BE2C (cell line): ENCODE measurements at regions not wholly inside any gene's neighbourhood (a gene's known extent, or its start where the extent isn't known, plus 50 kb on each side); places are given as distances from the start of the nearest gene placed in this dataset.
A peak's percentile ranks its signal among the peaks of the same experiment; 100 is the strongest.

Experiments
- DNase-seq: peaks from one replicate; pipeline ENCODE4 v3.0.0-alpha.2; 2020
- H3K27me3 ChIP-seq: fragments of 250-450 bp; sonication (Bioruptor Pico); 2 replicates; pipeline ENCODE4 v1.5.1; 2020; ENCODE audit warnings: mild to moderate bottlenecking
- H3K36me3 ChIP-seq: fragments of 250-450 bp; sonication (Bioruptor Pico); 2 replicates; pipeline ENCODE4 v1.5.1; 2020; ENCODE audit warnings: mild to moderate bottlenecking
- H3K4me1 ChIP-seq: fragments of 250-450 bp; sonication (Bioruptor Pico); 2 replicates; pipeline ENCODE4 v1.5.1; 2020
- H3K4me3 ChIP-seq: 2 replicates; pipeline ENCODE4 v1.5.1; 2011; ENCODE audit warnings: low read depth, low read length
- H3K9me3 ChIP-seq: fragments of 250-450 bp; sonication (Bioruptor Pico); 2 replicates; pipeline ENCODE4 v1.5.1; 2020
- CTCF ChIP-seq: IDR thresholded peaks from 2 replicates; pipeline ENCODE4 v1.5.1; 2012; ENCODE audit warnings: mild to moderate bottlenecking, low read depth, low read length

DNA sequence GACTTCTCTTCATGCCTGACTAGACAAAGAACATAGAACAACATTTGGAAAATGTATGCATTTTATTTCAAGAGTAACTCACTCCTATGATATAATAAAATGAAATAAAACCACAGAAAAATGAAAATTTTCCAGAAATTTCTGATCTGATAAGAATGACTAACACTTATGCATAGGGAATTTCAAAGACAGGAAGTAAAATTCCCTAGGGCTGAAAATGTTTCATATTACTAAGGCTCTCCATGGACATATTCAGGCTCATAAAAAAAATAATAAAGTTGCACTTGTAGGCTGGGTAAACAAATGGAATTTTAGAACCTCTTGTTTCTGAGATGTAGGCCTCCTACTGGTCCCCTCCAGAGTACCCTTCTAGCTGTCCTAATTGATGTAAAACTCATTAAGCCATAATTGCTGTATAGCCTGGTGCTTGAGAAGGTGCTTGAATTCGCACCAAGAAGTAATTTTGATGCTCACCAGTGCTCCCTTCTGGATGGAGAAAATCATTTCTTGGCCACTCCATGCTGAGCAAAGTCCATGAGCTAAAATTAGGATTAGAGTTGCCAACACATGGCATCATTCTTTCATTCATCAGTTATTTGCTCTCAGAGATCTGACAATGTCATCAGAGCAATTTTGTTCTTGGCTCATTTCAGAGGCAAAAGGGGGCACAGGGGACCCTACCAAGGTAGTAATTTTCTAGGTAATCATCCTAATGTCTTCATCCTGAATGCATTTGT is 641.0 kb upstream of the CAMK1G start:
- Histone ChIP-seq H3K27me3 (no peaks in the 10 kb centered on the region), H3K4me1 (peaks cover 25% of the 10 kb centered on the region), H3K9me3 (no peaks in the 10 kb centered on the region), H3K4me3 (no peak overlapping the region), H3K36me3 (no peaks in the 10 kb centered on the region; the same call in 1 of the 2 replicates)
- no peak for DNase-seq
- TF ChIP-seq CTCF = no peak

DNA sequence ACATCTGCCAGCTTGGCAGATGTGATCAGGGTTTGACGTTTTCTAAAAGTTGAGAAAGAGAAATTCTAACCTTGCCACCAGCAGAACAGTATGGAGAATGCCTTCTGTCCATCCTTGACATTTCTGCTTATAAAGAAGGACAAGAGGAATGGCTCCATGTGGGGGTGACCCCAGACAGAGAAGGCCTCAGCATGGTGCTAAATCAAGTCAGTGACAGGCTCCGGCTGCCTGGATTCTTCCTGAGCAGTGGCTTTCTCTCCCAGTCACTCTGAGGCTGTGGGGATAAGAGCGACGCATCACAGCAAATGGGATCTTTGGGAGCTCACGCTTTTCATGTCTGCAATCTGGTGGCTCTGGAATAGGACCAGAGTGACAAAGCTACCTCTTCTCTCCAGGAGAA is 640.2 kb upstream of the CAMK1G start:
- H3K9me3 ChIP-seq = no peaks in the 10 kb centered on the region
- DNase-seq = no peak
- no peak overlapping the region for H3K4me3 ChIP-seq
- H3K4me1 ChIP-seq = peaks cover 23% of the 10 kb centered on the region
- no peak for TF ChIP-seq CTCF
- H3K36me3 ChIP-seq = no peaks in the 10 kb centered on the region; the same call in 1 of the 2 replicates
- H3K27me3 ChIP-seq = no peaks in the 10 kb centered on the region

DNA sequence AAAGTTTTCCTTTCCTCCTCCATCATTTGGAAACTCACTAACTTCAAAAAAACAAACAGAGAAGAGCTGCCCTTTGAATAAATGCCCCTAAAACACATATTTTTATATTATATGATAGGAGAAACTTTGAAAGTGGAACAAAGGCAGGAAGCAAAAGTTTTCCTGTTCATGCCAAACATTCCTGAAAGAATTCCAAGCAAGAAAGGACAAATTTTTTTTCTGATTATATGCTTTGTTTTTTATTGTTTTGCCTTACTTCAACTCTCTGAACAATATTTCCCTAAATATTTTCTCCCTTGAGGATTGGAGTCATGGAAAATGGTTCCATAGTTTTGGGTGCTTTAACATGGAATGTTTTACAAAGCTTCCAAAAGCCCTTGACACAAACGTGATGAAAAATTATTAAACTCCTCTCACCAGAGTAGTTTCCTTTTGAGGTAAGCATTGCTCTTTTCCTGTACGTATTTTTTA is 638.5 kb upstream of the CAMK1G start:
- no peak for TF ChIP-seq CTCF
- Histone ChIP-seq H3K9me3 (no peaks in the 10 kb centered on the region), H3K36me3 (no peaks in the 10 kb centered on the region; the same call in 1 of the 2 replicates), H3K27me3 (no peaks in the 10 kb centered on the region), H3K4me3 (no peak overlapping the region), H3K4me1 (peaks cover 9% of the 10 kb centered on the region)
- DNase-seq = no peak

DNA sequence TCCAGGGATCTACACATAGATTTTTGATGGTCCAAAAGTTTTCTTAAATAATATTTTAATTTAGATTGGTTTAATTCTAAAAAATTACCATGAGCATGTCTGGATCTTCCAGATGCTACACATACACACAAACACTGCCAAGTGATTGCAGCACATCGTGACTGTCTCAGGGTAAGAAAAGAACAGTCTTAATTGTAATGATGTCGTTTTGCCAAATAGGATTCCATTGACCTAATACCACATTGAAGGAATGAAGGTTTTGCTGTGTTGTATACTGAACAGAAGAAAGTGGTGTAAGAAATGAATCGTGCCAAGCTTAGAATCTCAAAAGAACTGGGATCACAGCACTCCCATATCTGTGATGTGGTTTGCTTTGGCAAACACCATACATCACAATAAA is 633.3 kb upstream of the CAMK1G start:
- Histone ChIP-seq H3K9me3 (no peaks in the 10 kb centered on the region), H3K36me3 (no peaks in the 10 kb centered on the region), H3K27me3 (no peaks in the 10 kb centered on the region), H3K4me3 (no peak overlapping the region), H3K4me1 (peaks cover 12% of the 10 kb centered on the region)
- no peak for TF ChIP-seq CTCF
- DNase-seq = no peak

DNA sequence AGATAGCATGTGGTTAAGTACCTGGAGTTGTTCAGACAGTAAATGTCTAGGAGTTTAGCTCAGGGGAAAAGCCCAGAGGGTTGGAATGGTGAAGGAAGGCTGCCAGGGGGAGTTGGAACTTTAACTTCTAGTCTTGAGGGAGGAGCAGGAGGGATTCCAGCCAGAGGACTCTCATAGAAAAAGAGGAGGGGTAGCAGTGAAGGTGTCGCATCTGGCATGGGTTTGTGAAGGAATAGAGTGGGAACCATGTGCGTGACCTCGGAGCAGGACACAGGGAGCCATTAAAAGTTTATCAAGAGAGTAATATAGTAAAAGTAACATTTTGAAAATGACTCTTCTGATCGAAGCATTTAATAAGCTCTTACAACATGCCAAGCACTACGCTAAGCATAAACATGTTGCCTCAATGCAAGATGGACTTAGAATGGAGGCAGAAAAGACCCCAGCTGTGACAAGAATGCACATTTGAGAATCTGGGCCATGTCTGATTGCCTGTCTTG is 632.4 kb upstream of the CAMK1G start:
- Histone ChIP-seq H3K4me3 (no peak overlapping the region), H3K4me1 (peaks cover 12% of the 10 kb centered on the region), H3K27me3 (no peaks in the 10 kb centered on the region), H3K36me3 (no peaks in the 10 kb centered on the region), H3K9me3 (no peaks in the 10 kb centered on the region)
- TF ChIP-seq CTCF = no peak
- DNase-seq = no peak

DNA sequence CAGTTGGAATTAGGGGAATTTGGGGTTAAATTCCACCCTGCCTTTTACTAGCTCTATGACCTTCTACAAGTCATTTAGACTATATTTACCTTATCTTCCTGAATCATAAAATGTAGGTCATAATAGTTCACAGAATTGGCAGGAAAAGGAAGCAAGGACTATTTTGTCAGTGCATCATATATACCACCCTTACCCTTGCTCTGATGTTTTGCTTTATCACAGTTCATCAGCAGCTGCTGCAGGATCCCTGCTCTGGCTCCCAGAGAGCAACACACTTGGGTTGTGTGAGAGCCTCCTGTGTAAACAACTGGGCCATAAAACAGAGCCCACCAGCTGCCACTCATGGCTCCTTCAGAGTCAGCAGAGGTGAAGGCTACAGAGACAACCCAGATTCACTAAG is 631.6 kb upstream of the CAMK1G start:
- Histone ChIP-seq H3K9me3 (no peaks in the 10 kb centered on the region), H3K4me1 (peaks cover 12% of the 10 kb centered on the region), H3K4me3 (no peak overlapping the region), H3K27me3 (no peaks in the 10 kb centered on the region), H3K36me3 (no peaks in the 10 kb centered on the region)
- DNase-seq = peak; percentile 74
- no peak for TF ChIP-seq CTCF
